ENCODE measurements at regions not wholly inside any gene's neighbourhood (a gene's known extent, or its start where the extent isn't known, plus 50 kb on each side); places are given as distances from the start of the nearest gene placed in this dataset.

DNA sequence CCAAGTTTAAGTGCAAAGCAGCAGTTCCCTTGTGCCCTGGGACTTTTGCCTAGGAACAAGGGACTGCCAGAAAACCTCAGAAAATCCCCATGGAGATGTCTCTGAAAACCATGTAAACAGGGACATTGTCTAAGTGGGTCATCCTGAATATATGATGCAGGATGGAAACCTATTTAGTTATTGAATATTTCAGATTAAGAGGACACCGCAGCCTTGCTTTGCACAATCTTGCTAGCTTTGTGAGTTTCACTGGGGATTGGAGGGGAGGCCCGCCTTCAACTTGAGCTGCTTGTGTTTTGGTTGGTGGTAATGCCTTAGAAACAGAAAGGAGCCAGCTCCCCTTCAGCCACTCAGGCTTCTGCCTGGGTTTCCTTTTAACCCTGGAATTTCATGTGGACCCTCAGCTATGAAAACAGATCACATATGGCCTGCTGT, 112.8 kb downstream of the C9orf152 start:
- TF ChIP-seq, protein P1, sequence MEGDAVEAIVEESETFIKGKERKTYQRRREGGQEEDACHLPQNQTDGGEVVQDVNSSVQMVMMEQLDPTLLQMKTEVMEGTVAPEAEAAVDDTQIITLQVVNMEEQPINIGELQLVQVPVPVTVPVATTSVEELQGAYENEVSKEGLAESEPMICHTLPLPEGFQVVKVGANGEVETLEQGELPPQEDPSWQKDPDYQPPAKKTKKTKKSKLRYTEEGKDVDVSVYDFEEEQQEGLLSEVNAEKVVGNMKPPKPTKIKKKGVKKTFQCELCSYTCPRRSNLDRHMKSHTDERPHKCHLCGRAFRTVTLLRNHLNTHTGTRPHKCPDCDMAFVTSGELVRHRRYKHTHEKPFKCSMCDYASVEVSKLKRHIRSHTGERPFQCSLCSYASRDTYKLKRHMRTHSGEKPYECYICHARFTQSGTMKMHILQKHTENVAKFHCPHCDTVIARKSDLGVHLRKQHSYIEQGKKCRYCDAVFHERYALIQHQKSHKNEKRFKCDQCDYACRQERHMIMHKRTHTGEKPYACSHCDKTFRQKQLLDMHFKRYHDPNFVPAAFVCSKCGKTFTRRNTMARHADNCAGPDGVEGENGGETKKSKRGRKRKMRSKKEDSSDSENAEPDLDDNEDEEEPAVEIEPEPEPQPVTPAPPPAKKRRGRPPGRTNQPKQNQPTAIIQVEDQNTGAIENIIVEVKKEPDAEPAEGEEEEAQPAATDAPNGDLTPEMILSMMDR (IDR thresholded peaks at IDR 0.05; ENCODE audit: poor library complexity), result no peak
- TF ChIP-seq EZH2phosphoT487 (IDR thresholded peaks at IDR 0.05; ENCODE audit: low read depth, severe bottlenecking, unreplicated experiment), result no peak

Measured in hepatocyte (in vitro differentiated cells).